ENCODE measurements at regions not wholly inside any gene's neighbourhood (a gene's known extent, or its start where the extent isn't known, plus 50 kb on each side); places are given as distances from the start of the nearest gene placed in this dataset.

- no peak for TF ChIP-seq CTCF (conservative IDR thresholded peaks at IDR 0.05)
- DNase-seq = no peak
- Histone ChIP-seq H3K27ac (ENCODE audit: insufficient read length, low read depth, low read length) (no peak overlapping the region), H2BK15ac (ENCODE audit: low read depth, low read length) (no peak overlapping the region), H3K14ac (ENCODE audit: insufficient read depth, low read length) (no peak overlapping the region), H3K27me3 (ENCODE audit: insufficient read depth, low read length) (no peaks in the 10 kb centered on the region; the same call in 1 of the 2 replicates), H4K91ac (ENCODE audit: insufficient read length, low read depth, low read length) (no peak overlapping the region), H3K4ac (ENCODE audit: low read depth, low read length) (no peak overlapping the region), H2AFZ (ENCODE audit: low read length) (no peak overlapping the region), H3K56ac (ENCODE audit: insufficient read length, low read depth, low read length) (no peak overlapping the region), H2AK5ac (ENCODE audit: insufficient read length, low read length) (no peak overlapping the region), H4K5ac (ENCODE audit: insufficient read length, low read depth, low read length) (no peak overlapping the region), H3K79me2 (ENCODE audit: insufficient read depth, low read length) (no peaks in the 10 kb centered on the region), H2BK5ac (ENCODE audit: insufficient read length, low read length) (no peak overlapping the region), H2BK120ac (ENCODE audit: low read depth, low read length, poor library complexity, severe bottlenecking) (no peak overlapping the region), H4K20me1 (ENCODE audit: control insufficient read depth, insufficient read depth, insufficient read length) (no peaks in the 10 kb centered on the region), H2BK20ac (ENCODE audit: low read depth, low read length, poor library complexity, severe bottlenecking) (no peak overlapping the region), H3K9me3 (ENCODE audit: control insufficient read depth, low read depth, low read length) (no peaks in the 10 kb centered on the region), H4K8ac (replicated peaks; ENCODE audit: insufficient read length, low read depth, low read length) (no peak overlapping the region), H3K4me2 (ENCODE audit: insufficient read depth, insufficient read length, low read length) (no peak overlapping the region), H3T11ph (ENCODE audit: low read length) (no peak overlapping the region), H3K4me1 (ENCODE audit: insufficient read depth, low read length) (no peaks in the 10 kb centered on the region), H2BK12ac (ENCODE audit: insufficient read length, low read depth, low read length) (no peak overlapping the region), H3K9ac (ENCODE audit: extremely low read depth, insufficient read length, low read length) (no peak overlapping the region), H3K79me1 (ENCODE audit: insufficient read depth, low read depth, low read length, poor library complexity, severe bottlenecking) (no peaks in the 10 kb centered on the region), H3K23me2 (ENCODE audit: insufficient read length, low read depth, low read length, poor library complexity, severe bottlenecking) (no peaks in the 10 kb centered on the region), H3K23ac (ENCODE audit: insufficient read length, low read depth, low read length) (no peak overlapping the region), H3K18ac (ENCODE audit: insufficient read length, low read depth, low read length) (no peak overlapping the region)
- H3K36me3 Mint-ChIP-seq (ENCODE audit: insufficient read depth in 1 of 3, low read depth in 3 of 3) = no peaks in the 10 kb centered on the region; a peak in 1 of 7 replicates
- H3K27ac Mint-ChIP-seq = no peak overlapping the region
- no peaks in the 10 kb centered on the region for H3K27me3 Mint-ChIP-seq (ENCODE audit: low read depth)
- no peak overlapping the region for H3K4me3 Mint-ChIP-seq
- no CpG with 5 or more reads among the region's 2 CpGs for WGBS (ENCODE audit: extremely low coverage, insufficient read length, low lambda C conversion rate)
- peaks cover 0 to 1% of the 10 kb centered on the region in 2 experiments; a peak in 1 of 5 replicates for H3K9me3 Mint-ChIP-seq
- H3K4me1 Mint-ChIP-seq = no peaks in the 10 kb centered on the region
Observed at GRCh38 chr1:164261691-164262240, 297.2 kb upstream of the PBX1 start.
